Breast epithelium (tissue), 4 donors: ENCODE measurements at regions not wholly inside any gene's neighbourhood (a gene's known extent, or its start where the extent isn't known, plus 50 kb on each side); places are given as distances from the start of the nearest gene placed in this dataset.

ENCODE experiments used
- DNase-seq, 2 donors: peaks; one replicate each; pipeline ENCODE4 v3.0.0-alpha.2; 2019; ENCODE audit warnings: low spot score in 2 of 2
- H3K27ac ChIP-seq, 2 donors: fragments of 200-600 bp; sonication (generic) in 1 of 2; one replicate each; pipeline ENCODE4 v1.5.1; 2016 to 2019; ENCODE audit warnings: mild to moderate bottlenecking in 1 of 2
- H3K27me3 ChIP-seq, 2 donors: fragments of 200-600 bp; sonication (generic) in 1 of 2; one replicate each; pipeline versions ENCODE4 v1.5.1 to v1.6.0; 2017 to 2019; ENCODE audit warnings: control low read depth in 1 of 2, mild to moderate bottlenecking in 1 of 2
- H3K36me3 ChIP-seq: fragments of 200-600 bp; one replicate; pipeline ENCODE4 v1.5.1; 2019
- H3K4me1 ChIP-seq, 2 donors: fragments of 200-600 bp; sonication (generic); one replicate each; pipeline ENCODE4 v1.5.1; 2016 to 2019; ENCODE audit warnings: control low read depth in 1 of 2
- H3K4me3 ChIP-seq, 3 donors: fragments of 200-600 bp; sonication (generic); 1 replicate in 2 of 3; 2 replicates in 1 of 3; pipeline ENCODE4 v1.5.1; 2016 to 2019; ENCODE audit warnings: mild to moderate bottlenecking in 3 of 3, moderate library complexity in 2 of 3
- H3K9me3 ChIP-seq, 2 donors: fragments of 200-600 bp; sonication (generic) in 1 of 2; one replicate each; pipeline ENCODE4 v1.5.1; 2016 to 2019; ENCODE audit warnings: control low read depth in 1 of 2
- POLR2A ChIP-seq: fragments of 450-650 bp; IDR thresholded peaks from one replicate; pipeline ENCODE4 v1.6.1; 2016; ENCODE audit warnings: antibody characterized with exemption, mild to moderate bottlenecking, moderate library complexity
- POLR2AphosphoS5 ChIP-seq, 3 donors: sonication (generic); formaldehyde crosslinking; IDR thresholded peaks; one replicate each; pipeline ENCODE4 v1.6.1; 2017; ENCODE audit warnings: antibody characterized with exemption in 3 of 3
- intact Hi-C: fragments of 100-400 bp; cut with DNase I; formaldehyde crosslinking; loops from one replicate; pipeline ENCODE4 v1.15.1; 2023; ENCODE audit warnings: low total_unique reads
- TF ChIP-seq, protein P1 (sequence below), 3 donors: fragments of 450-650 bp; IDR thresholded peaks; one replicate each; pipeline ENCODE4 v1.5.1; 2016 to 2017; ENCODE audit warnings: antibody characterized with exemption in 3 of 3, mild to moderate bottlenecking in 3 of 3, moderate library complexity in 3 of 3

DNA sequence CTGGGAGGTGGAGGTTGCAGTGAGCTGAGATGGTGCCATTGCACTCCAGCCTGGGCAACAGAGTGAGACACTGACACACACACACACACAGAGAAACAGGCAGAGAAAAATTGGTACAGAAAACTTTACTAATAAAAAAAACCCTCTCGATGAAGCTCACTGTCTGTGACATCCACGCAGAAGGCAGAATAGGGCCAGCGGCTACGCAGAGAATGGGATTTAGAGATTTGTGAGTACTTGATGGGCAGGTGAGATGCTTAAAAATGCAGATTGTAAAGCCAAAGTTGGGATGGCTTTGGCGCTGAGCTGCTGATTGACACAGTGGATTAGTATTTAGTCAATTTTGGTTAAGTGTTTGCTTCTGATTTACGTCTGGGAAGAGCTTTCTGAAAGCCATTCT, 561.1 kb downstream of the TBC1D22A start:
- no peaks in the 10 kb centered on the region for H3K36me3 ChIP-seq
- peaks cover 0 to 11% of the 10 kb centered on the region in 2 donors for H3K27me3 ChIP-seq
- intact Hi-C loops: no loop called here

DNA sequence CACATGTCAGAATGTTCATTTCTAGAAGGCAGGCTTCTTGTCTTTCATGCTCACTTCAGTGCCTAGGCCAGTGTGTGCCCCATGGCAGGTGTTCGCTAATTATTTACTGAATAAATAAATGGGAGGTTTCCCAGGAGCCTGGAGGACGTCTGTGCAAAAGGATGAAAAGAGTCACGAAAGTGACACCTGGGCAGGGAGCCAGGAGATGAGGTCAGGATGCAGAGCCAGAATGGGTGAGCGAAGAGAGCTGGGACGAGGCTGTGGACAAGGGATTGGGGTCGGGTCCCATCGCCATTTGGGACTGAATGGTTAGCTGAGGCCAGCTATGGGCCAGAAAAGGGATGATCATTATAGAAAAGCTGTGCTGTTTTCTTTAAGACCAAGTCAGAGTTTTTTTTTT, 560.4 kb downstream of the TBC1D22A start:
- Histone ChIP-seq H3K27ac (no peak overlapping the region), H3K4me3 (no peak overlapping the region), H3K9me3 (peaks cover 6 to 27% of the 10 kb centered on the region in 2 donors), H3K36me3 (no peaks in the 10 kb centered on the region), H3K4me1 (no peaks in the 10 kb centered on the region), H3K27me3 (peaks cover 0 to 11% of the 10 kb centered on the region in 2 donors)
- TF ChIP-seq, protein P1, sequence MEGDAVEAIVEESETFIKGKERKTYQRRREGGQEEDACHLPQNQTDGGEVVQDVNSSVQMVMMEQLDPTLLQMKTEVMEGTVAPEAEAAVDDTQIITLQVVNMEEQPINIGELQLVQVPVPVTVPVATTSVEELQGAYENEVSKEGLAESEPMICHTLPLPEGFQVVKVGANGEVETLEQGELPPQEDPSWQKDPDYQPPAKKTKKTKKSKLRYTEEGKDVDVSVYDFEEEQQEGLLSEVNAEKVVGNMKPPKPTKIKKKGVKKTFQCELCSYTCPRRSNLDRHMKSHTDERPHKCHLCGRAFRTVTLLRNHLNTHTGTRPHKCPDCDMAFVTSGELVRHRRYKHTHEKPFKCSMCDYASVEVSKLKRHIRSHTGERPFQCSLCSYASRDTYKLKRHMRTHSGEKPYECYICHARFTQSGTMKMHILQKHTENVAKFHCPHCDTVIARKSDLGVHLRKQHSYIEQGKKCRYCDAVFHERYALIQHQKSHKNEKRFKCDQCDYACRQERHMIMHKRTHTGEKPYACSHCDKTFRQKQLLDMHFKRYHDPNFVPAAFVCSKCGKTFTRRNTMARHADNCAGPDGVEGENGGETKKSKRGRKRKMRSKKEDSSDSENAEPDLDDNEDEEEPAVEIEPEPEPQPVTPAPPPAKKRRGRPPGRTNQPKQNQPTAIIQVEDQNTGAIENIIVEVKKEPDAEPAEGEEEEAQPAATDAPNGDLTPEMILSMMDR (IDR thresholded peaks at IDR 0.05): no peak
- TF ChIP-seq POLR2A (no peak), POLR2AphosphoS5 (IDR thresholded peaks at IDR 0.05) (no peak)
- DNase-seq: no peak
- intact Hi-C loops: no loop called here

More for the DNA sequence above, 561.1 kb downstream of the TBC1D22A start:
- Histone ChIP-seq H3K4me3 (no peak overlapping the region), H3K9me3 (peaks cover 6 to 27% of the 10 kb centered on the region in 2 donors), H3K27ac (no peak overlapping the region), H3K4me1 (no peaks in the 10 kb centered on the region)
- no peak for DNase-seq
- TF ChIP-seq POLR2AphosphoS5 (IDR thresholded peaks at IDR 0.05) (no peak), POLR2A (no peak)
- TF ChIP-seq, protein P1 (IDR thresholded peaks at IDR 0.05): no peak

DNA sequence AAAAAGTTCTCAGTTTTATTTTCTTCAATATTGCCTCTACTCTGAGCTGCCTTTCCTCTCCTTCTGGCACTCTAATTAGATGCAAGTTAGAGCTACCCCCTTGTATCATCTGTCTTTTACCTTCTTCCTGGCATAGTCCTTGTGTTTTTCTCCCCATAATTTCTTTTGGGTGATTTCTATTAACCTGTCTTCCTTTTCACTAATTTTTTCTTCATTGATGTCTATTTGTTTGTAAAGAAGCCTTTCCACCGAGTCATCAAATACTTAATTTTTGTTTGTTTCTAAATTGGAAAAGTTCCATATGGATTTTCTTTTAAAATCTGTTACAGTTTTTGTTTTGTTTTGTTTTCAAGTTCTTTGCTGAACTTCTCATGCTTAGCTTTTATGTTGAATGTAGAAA, 558.1 kb downstream of the TBC1D22A start:
- TF ChIP-seq POLR2AphosphoS5 (IDR thresholded peaks at IDR 0.05): no peak
- no peak for TF ChIP-seq POLR2A
- TF ChIP-seq, protein P1 (IDR thresholded peaks at IDR 0.05): no peak
- Histone ChIP-seq H3K4me1 (no peaks in the 10 kb centered on the region), H3K4me3 (no peak overlapping the region), H3K27me3 (peaks cover 0 to 11% of the 10 kb centered on the region in 2 donors), H3K27ac (no peak overlapping the region), H3K9me3 (peaks cover 6 to 27% of the 10 kb centered on the region in 2 donors), H3K36me3 (no peaks in the 10 kb centered on the region)
- intact Hi-C loops: no loop called here
- no peak for DNase-seq

DNA sequence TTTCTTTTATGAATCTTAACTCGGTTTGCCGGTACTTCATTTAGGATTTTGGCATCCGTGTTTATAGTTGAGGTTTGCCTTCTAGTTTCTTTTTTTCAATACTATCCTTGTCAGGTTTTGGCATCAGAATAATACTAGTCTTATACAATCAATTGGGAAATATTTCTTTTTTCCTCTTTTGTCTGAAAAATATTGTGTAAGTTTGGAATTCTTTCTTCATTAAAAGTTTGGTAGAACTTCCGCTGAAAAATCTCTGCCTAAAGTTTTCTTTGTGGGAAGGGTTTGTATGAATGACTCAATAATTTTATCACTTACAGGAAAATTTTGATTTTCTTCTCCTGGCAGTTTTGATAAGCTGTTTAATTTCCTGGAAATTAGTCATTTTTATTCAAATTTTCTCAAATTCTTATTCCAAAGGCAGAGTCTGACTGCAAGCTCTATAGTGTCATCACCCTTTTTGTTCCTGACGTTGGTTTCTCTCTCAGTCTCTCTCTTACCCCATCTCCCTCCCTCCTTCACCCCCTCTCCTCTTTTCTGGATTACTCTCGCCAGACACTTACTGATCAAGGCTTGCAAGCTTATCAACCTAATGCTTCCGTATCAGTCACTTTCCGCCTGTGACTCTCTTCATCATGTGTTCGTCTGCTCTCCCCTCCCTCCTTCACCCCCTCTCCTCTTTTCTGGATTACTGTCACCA, 555.7 kb downstream of the TBC1D22A start:
- H3K36me3 ChIP-seq: no peaks in the 10 kb centered on the region
- no peaks in the 10 kb centered on the region for H3K27me3 ChIP-seq
- peaks cover 6 to 27% of the 10 kb centered on the region in 2 donors for H3K9me3 ChIP-seq
- TF ChIP-seq POLR2AphosphoS5 (IDR thresholded peaks at IDR 0.05) (no peak), POLR2A (no peak)
- TF ChIP-seq, protein P1 (IDR thresholded peaks at IDR 0.05): no peak
- DNase-seq: no peak
- intact Hi-C loops: no loop called here
- H3K4me1 ChIP-seq: no peaks in the 10 kb centered on the region
- H3K27ac ChIP-seq: no peak overlapping the region
- no peak overlapping the region for H3K4me3 ChIP-seq

DNA sequence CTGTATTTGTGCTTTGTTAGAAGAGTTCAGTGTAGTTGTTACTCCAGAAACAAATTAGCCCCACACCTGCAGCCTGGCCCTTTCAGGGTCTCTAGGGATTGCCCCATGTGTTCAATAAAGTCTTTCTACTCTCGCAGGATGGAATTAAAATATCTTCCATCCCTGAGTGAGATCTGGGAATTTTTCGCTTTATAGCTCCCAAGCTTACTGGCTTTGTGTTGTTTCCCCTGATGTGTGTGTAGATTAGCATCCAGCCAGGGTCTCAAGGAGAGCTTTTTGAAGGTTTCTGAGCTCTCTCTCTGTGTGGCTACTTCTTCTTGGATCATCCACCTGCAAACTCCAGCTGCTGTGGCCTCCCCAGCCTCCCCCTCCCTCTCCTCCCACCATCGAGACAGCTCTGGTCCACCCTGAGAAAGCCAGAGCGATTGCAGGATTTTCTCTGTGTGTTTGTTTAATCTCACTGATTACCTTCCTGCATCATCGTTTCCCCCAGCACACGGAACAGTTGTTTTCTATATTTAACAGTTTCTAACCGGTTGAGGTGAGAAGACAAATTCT, 553.5 kb downstream of the TBC1D22A start:
- Histone ChIP-seq H3K4me1 (no peaks in the 10 kb centered on the region), H3K4me3 (no peak overlapping the region)
- TF ChIP-seq, protein P1 (IDR thresholded peaks at IDR 0.05): no peak
- TF ChIP-seq POLR2A: no peak
- TF ChIP-seq POLR2AphosphoS5 (IDR thresholded peaks at IDR 0.05): no peak

More for the DNA sequence above, 553.5 kb downstream of the TBC1D22A start:
- intact Hi-C loops: no loop called here
- no peak for DNase-seq
- H3K9me3 ChIP-seq: peaks cover 0 to 23% of the 10 kb centered on the region in 2 donors
- H3K27me3 ChIP-seq: no peaks in the 10 kb centered on the region
- H3K27ac ChIP-seq: no peak overlapping the region
- H3K36me3 ChIP-seq: no peaks in the 10 kb centered on the region
